ENCODE measurements at regions not wholly inside any gene's neighbourhood (a gene's known extent, or its start where the extent isn't known, plus 50 kb on each side); places are given as distances from the start of the nearest gene placed in this dataset.

- CTCF ChIA-PET = no interaction called here
- peaks cover 71% of the 10 kb centered on the region for H3K36me3 Mint-ChIP-seq
- TF ChIP-seq JUN (CRISPR knock-in tag; IDR thresholded peaks at IDR 0.05) = no peak
- TF ChIP-seq AFF4 (CRISPR knock-in tag; IDR thresholded peaks at IDR 0.05; ENCODE audit: borderline replicate concordance) = no peak
- TF ChIP-seq NFATC4 (CRISPR knock-in tag; IDR thresholded peaks at IDR 0.05) = no peak
- TF ChIP-seq ZNF121 (CRISPR knock-in tag; IDR thresholded peaks at IDR 0.05) = no peak
- no peak for TF ChIP-seq TEAD4 (CRISPR knock-in tag; IDR thresholded peaks at IDR 0.05)
- no peak for TF ChIP-seq CREM (CRISPR knock-in tag; IDR thresholded peaks at IDR 0.05)
- TF ChIP-seq FOXK1 (CRISPR knock-in tag; IDR thresholded peaks at IDR 0.05) = no peak
- no peak for TF ChIP-seq HMGXB4 (CRISPR knock-in tag; IDR thresholded peaks at IDR 0.05)
- no peak for TF ChIP-seq KAT7 (CRISPR knock-in tag; IDR thresholded peaks at IDR 0.05; ENCODE audit: borderline replicate concordance)
- no peak for TF ChIP-seq ATF2 (CRISPR knock-in tag; IDR thresholded peaks at IDR 0.05; ENCODE audit: borderline replicate concordance, low read depth)
Measured at GRCh38 chr1:4974981-4975685, 320.7 kb downstream of the AJAP1 start.

GRCh38 chr1:4973341-4973740 lies 318.9 kb downstream of the AJAP1 start:
- TF ChIP-seq ZNF512 (CRISPR knock-in tag; IDR thresholded peaks at IDR 0.05; ENCODE audit: borderline replicate concordance) = no peak
- Mint-ChIP-seq H3K4me1 (no peaks in the 10 kb centered on the region), H3K27me3 (ENCODE audit: low read depth) (peaks cover 12% of the 10 kb centered on the region; the same call in 1 of the 2 replicates), H3K4me3 (no peak overlapping the region), H3K9me3 (peaks cover 57% of the 10 kb centered on the region), H3K36me3 (peaks cover 63% of the 10 kb centered on the region), H3K27ac (no peak overlapping the region)
- POLR2A ChIA-PET = no interaction called here
- CTCF ChIA-PET = no interaction called here
- no peak for DNase-seq (ENCODE audit: low spot score)
- ATAC-seq = no peak

More at GRCh38 chr1:4974981-4975685, 320.7 kb downstream of the AJAP1 start:
- H3K4me3 Mint-ChIP-seq = no peak overlapping the region
- no peak overlapping the region for H3K27ac Mint-ChIP-seq
- ATAC-seq = no peak
- no peak for DNase-seq (ENCODE audit: low spot score)
- peaks cover 12% of the 10 kb centered on the region; the same call in 1 of the 2 replicates for H3K27me3 Mint-ChIP-seq (ENCODE audit: low read depth)
- POLR2A ChIA-PET = no interaction called here
- no peaks in the 10 kb centered on the region for H3K4me1 Mint-ChIP-seq
- peaks cover 64% of the 10 kb centered on the region for H3K9me3 Mint-ChIP-seq

- no peak for TF ChIP-seq ATF3 (CRISPR knock-in tag; conservative IDR thresholded peaks at IDR 0.05)
- TF ChIP-seq ZNF512 (CRISPR knock-in tag; IDR thresholded peaks at IDR 0.05; ENCODE audit: borderline replicate concordance) = no peak
- no peak for TF ChIP-seq CREB1 (CRISPR knock-in tag; IDR thresholded peaks at IDR 0.05)
- no peak for TF ChIP-seq NFE2L1 (CRISPR knock-in tag; IDR thresholded peaks at IDR 0.05)
- no peak for TF ChIP-seq CREM (CRISPR knock-in tag; IDR thresholded peaks at IDR 0.05)
- Mint-ChIP-seq H3K27ac (no peak overlapping the region), H3K4me1 (no peaks in the 10 kb centered on the region), H3K36me3 (peaks cover 62% of the 10 kb centered on the region), H3K27me3 (ENCODE audit: low read depth) (peaks cover 10% of the 10 kb centered on the region; the same call in 1 of the 2 replicates), H3K4me3 (no peak overlapping the region), H3K9me3 (peaks cover 57% of the 10 kb centered on the region)
- ChIA-PET POLR2A (no interaction called here), CTCF (no interaction called here)
- DNase-seq (ENCODE audit: low spot score) = no peak
- no peak for ATAC-seq
Measured at GRCh38 chr1:4972761-4973320, 318.4 kb downstream of the AJAP1 start.

Data from WTC11 (cell line).